ENCODE measurements at regions not wholly inside any gene's neighbourhood (a gene's known extent, or its start where the extent isn't known, plus 50 kb on each side); places are given as distances from the start of the nearest gene placed in this dataset.
"Not testable (repeated sequence)": the region's sequence is repeated elsewhere in the genome, so short reads cannot be mapped to it uniquely, and the experiment has no call there.

DNA sequence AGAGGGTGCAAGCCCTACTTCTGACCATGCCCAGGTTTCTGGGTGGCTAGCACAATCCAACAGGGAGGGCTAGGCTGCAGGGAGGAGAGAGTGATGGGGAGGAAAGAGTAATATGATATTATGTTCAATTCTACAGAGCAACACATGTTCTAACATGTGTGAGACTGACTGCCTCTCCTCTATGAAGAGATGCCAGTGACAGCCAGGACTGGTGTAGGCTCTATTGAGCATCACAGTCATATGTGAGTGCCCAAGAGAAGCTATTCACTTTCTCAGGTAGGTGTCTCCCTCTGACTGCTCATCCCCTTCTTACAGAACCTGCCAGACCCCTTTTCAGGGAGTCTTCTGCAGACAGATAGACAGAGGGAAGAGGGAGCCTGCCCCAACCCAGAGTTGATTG is 446.1 kb downstream of the SIPA1L2 start:
- no peak for DNase-seq

DNA sequence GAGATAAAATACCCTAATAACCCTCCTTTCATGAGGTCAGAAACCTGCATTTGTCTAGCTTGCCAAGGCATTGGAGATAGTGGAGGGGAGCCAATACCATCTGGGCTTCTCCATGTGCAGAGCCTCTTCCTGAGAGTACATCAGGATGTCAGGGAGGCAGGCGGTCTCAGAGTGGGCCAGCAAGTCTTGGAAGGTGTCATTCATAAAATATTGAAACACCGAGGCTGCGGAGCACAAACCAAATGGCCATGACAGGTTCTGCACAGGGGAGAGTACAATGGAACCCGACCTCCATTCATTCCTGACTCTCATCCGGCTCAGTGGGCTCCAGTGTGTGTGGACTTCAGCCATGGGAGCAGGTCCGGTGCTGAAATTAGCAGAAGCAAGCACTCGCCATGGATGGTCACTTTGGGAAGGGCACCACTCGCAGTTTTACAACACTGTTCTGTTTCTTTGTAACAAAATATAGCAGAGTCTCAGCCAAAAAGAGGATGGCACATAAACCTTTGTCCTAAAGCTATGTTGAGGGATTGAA is 446.6 kb downstream of the SIPA1L2 start:
- no peak for DNase-seq

GRCh38 chr1:232182236-232182635 is 447.7 kb downstream of the SIPA1L2 start:
- no peak for DNase-seq

GRCh38 chr1:232180779-232181136 is 449.2 kb downstream of the SIPA1L2 start:
- no peak for DNase-seq

- no peak for DNase-seq
Observed at GRCh38 chr1:232179896-232180778, 449.8 kb downstream of the SIPA1L2 start.

GRCh38 chr1:232178191-232178590 is 451.7 kb downstream of the SIPA1L2 start:
- DNase-seq: no peak

GRCh38 chr1:232177438-232177837 is 452.5 kb downstream of the SIPA1L2 start:
- DNase-seq: no peak

GRCh38 chr1:232176222-232176621 is 453.7 kb downstream of the SIPA1L2 start:
- DNase-seq: no peak

DNA sequence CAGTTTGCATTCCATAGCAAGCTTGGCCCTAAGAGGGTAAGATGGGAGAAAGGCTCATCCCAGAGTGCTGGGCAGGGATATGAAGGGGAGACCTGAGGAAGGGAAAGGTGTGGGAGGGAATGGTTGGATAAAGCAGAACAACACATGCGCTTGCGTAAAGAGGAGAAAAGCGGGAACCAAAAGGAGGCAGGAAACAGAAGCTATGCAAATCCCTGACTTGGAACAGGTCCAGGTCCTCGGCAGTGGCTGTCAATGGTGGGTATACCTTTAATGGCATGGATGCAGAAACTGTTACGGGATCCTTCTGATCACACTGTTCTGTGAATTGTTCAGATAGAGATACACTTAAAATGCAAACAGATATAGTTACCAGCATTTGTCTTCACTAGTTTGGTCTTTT is 455.6 kb downstream of the SIPA1L2 start:
- no peak for DNase-seq

DNA sequence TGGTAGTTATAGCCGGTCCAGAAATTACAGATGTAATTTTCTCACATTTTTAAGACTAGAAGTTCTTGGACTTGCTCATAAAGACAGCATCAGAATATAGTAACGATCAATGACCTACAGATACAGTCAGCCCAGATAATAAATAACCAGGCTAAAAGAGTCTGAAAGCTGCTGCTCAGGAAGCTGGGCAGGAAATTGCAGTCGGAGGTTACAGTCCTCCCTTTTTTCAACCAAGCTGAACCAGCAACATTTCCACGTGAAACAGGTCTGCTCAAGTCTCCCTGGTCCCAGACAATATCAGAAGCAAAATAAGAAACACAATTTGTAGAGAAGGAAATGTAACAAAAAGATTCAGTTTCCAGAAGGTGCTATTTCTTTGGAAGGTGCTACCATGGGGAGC is 457.4 kb downstream of the SIPA1L2 start:
- DNase-seq: no peak

DNA sequence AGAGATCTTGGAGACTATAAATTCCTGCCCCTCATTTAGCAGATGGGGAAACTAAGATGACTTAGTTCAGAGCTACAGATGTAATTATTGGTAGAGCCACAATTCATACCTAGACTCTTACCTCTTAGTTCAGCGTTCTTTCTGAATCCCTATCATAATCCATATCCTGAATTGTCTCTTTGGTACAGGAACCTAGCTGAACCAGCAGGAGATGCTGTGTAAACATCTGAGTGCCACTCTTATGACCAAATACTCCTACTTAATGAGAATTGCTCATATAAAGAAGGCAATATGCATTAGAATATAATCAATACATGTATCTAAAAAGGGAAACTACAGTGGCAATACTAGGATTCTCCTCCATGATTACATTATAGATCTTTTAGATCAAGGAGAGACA is 459.0 kb downstream of the SIPA1L2 start:
- no peak for DNase-seq

DNA sequence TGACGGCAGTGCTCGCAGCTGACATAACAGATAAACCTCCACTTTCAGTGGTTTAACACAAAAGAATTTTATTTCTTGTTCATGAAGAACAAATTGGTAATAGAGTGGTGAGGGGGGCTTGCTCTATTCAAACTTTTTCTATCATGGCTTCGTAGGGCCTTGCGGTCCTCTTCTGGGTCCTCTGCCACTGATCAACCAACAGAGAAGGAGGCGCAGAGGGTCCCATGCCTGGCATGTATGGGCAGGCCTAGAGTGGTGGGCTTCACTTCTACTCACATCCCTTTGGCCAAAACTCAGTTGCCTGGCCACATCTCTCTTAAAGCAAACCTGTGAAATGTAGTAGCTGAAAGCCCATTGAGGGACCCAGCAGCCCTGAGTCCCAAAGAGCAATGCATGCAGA is 460.5 kb downstream of the SIPA1L2 start:
- no peak for DNase-seq

DNA sequence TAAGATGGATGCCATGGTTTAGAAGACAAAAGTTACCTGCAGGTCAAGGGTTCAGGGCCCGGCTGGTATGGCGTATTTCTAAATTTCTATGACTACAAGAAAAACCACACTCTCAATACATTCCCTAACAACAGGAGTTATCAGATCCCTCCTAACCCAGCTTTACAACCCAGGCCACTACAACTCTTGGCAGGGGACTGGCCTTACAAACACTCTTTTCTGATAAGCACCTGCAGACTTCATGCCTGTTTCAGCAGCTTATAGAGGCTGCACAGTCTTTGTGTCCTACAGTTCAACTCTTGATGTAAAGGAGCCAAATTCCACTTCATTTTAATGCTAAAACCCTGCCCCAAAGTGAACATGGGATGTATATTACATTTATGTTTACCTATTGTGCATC is 461.4 kb downstream of the SIPA1L2 start:
- DNase-seq: no peak

DNA sequence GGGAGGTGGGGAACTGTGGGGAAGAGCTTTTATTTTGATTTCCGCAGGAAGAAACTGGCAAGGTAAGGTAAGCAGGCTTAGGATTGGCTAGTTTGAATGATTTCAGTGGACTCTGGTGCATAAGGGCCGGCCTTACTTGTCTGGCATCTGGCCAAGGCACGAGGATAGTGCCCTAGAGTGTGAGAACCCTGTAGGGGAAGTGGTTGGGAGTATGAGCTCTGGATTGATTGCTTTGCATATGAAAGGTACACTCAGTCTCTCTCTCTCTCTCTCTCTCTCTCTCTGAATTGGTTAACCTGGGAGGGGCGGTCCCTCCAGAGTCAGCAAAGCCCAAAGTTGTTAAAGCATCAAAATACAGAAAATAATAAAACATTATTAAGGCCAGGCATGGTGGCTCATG is 463.0 kb downstream of the SIPA1L2 start:
- no peak for DNase-seq

- no peak for DNase-seq
Observed at GRCh38 chr1:232164078-232164963, 465.6 kb downstream of the SIPA1L2 start.

DNA sequence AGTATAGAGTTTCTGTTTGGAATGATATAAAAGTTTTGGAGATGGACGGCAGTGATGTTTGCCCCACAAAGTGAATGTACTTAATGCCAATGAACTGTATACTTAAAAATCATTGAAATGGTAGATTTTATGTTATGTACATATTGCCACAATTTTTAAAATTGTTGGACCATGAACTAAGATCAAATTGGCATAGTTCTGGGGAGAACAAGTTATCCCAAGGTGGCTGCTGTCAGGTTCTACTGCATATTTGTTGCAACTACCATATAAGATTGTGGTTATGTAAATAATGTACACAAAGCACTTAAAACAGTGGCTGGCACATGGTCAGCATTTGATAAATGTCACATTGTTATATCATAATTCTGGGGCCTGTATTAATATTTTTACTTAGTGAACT is 466.4 kb downstream of the SIPA1L2 start:
- DNase-seq: no peak

- no peak for DNase-seq
Observed at GRCh38 chr1:232162001-232162400, 467.9 kb downstream of the SIPA1L2 start.

DNA sequence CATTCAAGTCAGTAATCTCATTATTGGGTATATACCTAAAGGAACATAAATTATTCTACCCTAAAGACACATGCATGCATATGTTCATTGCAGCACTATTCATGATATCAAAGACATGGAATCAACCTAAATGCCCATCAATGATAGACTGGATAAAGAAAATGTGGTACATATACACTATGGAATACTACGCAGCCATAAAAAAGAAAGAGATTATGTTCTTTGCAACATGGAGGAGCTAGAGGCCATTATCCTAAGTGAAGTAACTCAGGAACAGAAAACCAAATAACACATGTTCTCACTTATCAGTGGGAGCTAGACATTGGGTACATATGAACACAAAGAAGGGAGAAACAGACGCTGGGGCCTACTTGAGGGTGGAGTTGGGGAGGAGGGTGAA is 471.4 kb downstream of the SIPA1L2 start:
- not testable (repeated sequence) for DNase-seq

DNA sequence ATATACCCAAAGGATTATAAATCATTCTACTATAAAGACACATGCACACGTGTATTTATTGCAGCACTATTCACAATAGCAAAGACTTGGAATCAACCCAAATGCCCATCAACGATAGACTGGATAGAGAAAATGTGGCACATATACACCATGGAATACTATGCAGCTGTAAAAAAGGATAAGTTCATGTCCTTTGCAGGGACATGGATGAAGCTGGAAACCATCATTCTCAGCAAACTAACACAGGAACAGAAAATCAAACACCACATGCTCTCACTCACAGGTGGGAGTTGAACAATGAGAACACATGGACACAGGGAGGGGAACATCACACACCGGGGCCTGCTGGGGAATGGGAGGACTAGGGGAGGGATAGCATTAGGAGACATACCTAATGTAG is 473.9 kb downstream of the SIPA1L2 start:
- not testable (repeated sequence) for DNase-seq

DNA sequence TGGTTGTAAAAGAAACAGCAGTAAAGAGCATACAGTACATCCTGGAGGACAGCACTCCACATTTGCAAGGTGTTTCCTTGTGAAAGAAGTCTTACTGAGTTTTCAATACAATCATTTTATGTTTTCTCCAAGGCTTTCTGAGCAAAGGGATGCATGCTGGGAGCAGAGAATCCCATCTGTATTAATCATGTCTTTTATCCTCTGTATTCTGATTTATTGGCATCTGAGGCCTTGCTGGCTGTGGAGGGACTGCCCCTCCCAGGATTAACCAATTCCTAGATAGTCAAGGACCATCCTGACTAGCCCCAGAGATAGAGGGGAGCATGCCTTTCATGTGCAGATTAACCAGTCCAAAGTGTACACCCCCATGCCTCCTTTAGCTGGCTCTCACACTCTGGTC is 476.3 kb downstream of the SIPA1L2 start:
- no peak for DNase-seq

GRCh38 chr1:232150770-232151548 is 479.0 kb downstream of the SIPA1L2 start:
- no peak for DNase-seq

DNA sequence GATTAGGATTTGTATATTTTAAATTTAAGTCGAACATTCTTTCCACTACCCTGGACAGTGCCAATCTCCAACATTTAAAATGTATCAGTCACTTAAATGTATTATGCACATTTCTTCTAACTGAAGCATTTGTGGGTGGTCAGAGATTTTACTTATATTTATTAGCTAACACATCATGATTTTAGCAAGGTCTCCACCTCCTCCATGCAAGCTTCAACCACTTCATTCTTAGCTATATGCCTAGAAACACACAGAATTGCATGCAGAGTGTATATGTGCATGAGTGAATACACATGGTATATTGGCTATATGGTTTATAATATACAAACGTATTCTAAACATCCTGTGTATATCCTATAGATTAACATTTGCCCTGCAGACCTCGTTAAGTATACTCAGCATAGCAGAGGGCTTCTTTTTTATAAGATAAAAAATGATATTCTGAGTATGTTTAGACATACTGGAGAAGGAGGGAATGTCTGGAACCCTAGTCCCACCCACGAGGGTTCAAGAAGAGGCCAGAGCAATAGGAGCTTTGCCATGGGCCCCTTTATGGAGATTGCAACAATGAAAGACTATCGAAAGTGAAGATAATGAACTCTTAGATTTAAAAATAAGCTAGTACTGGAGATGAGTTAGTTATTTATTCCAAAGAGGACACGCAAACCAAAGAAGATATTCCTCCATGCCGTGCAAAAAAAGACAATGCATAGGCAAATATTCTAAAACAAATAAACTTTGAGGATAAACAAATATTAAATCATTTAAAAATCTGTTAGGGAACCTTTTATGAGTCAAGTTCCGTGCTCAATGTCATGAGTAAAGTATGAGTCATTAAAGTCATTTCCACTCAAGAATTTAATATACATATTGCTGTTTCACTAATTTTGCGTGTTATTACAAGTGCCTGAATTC is 480.4 kb downstream of the SIPA1L2 start:
- no peak for DNase-seq
